ENCODE measurements at regions not wholly inside any gene's neighbourhood (a gene's known extent, or its start where the extent isn't known, plus 50 kb on each side); places are given as distances from the start of the nearest gene placed in this dataset.

- TF ChIP-seq POLR2AphosphoS5 (IDR thresholded peaks at IDR 0.05; ENCODE audit: low read depth, low read length) (no peak), FOXP2 (optimal IDR thresholded peaks at IDR 0.05; ENCODE audit: borderline replicate concordance, extremely low read depth, extremely low read length, insufficient read depth) (no peak), TAF1 (IDR thresholded peaks at IDR 0.05; ENCODE audit: borderline replicate concordance, insufficient read depth, low read length) (no peak), REST (IDR thresholded peaks at IDR 0.05; ENCODE audit: insufficient read depth in 1 of 2, low read depth in 2 of 2, low read length in 2 of 2) (no peak), SIN3A (IDR thresholded peaks at IDR 0.05; ENCODE audit: borderline replicate concordance, insufficient read depth, low read length) (no peak)
Measured at GRCh38 chr14:104285508-104285840, 147.1 kb downstream of the KIF26A start.
